GM21528 (cell line): ENCODE measurements at regions not wholly inside any gene's neighbourhood (a gene's known extent, or its start where the extent isn't known, plus 50 kb on each side); places are given as distances from the start of the nearest gene placed in this dataset.

ENCODE experiments used
- ATAC-seq: cut with Tn5 transposase; IDR thresholded peaks from one replicate; pipeline ENCODE4 v1.9.1; 2021; ENCODE audit warnings: mild to moderate bottlenecking, moderate library complexity; ENCODE audit not compliant: unreplicated experiment, low FRiP score

DNA sequence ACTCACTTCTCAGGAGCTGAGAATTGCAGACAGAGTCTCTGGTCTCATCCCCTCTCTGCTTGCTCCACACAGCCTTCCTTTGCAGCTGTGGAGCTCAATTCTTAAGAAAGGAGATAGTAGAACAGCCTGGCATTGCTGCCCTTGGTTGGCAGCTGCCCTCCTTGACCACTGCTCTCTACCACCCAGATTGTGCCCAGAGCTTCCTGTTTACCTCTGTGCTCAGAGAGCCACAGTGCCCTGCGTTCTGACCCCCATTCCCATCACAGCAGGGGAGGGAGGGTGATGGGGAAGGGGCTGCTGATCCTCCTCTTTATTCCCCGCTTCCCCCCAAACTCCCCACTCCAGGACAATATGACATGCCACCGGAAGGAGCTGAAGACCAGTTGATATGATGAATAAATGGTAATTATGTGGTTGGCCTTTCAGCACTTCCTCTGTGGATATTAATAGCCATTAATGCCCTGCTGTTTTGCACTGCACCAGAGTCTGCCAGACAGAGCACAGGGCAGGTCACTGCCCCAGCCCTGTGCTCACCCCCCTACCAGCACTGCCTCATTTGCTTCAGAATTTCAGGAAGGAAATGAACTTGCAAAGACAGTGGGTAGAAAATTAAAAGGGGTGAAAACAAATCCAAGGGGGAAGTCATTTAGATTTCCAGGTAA lies 426.8 kb upstream of the CADM1 start:
- no peak for ATAC-seq

DNA sequence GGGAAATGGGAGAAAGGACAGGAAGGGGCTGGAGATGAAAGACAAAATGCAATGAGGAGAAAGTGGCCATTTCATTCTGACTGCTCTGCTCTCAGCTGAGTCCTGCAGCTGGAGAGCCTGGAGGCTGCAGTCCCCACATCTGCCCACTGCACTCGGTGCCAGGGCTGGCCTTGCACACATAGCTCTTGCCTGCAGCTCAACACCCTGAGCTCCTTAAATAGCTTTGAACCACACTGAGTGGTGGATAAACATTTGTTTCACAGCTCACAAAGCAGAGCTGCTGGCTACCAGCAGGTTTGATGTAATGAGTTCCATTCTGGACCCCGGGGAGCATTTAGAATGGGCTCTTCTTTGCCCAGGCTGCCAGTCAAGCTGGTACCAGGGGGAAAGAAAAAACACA lies 426.1 kb upstream of the CADM1 start:
- no peak for ATAC-seq

DNA sequence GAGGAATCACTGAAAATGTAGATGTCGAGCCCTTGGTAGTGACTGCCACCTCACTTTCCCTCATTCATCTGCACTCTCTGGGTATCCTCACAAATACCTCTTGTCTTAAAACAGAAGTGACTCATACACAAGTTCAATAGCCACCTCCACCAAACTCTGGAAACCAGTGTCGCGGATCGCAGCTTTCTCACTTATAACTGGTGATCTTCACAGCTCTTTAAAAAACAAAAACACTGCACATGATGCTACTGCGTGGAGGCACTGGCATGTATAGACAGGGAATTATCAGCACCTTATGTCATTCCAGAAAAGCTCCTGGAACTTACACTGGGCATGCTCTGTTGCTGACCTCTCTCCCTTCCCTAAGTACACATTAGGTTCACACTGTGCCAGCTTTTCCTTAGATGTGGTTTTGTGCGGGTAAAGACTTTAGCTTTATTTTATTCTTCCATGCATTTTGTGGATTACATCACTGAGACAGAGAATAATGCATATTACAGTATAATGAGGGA lies 425.5 kb upstream of the CADM1 start:
- no peak for ATAC-seq

DNA sequence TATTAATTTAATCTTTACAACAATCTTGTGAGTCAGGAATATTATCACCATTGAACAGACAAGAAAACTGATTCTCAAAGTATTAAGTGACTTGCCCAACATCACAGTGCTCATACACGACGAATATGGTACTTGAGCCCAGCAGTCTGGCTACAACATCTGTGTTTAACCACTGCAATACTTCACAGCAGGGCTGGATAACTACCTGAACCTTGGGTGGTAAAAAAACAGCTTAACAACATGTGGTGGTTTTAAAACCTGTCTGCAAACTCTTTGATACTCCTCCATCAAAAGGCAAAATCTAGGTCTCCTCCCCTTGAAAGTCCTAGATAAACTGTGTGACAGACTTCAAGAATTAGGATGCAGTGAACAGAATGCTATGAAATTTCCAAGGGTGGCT lies 424.6 kb upstream of the CADM1 start:
- ATAC-seq: no peak

DNA sequence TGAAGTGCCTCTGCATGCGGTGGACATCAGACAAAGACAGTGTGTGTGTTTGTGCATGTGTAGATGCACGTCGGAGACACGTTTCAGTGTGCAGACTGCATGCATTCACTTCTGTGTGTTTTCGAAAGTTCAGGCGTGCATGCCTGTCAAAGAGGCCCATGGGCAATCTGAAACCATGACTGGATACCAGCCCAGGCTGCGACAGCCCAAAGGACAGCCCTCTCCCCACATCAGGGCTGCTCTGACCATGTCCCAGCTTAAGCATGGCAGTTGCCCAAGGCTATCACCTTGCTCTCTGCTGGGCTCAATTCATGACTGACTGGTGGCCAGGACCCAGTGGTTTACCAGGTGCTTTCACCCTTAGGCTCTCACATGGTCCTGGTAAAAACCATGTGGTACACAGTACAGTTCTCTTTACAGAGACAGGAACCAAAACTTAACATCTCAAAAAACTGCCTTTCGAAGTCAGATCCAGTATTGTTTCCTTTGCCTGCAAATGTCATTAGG lies 423.7 kb upstream of the CADM1 start:
- ATAC-seq: peak; percentile 49

DNA sequence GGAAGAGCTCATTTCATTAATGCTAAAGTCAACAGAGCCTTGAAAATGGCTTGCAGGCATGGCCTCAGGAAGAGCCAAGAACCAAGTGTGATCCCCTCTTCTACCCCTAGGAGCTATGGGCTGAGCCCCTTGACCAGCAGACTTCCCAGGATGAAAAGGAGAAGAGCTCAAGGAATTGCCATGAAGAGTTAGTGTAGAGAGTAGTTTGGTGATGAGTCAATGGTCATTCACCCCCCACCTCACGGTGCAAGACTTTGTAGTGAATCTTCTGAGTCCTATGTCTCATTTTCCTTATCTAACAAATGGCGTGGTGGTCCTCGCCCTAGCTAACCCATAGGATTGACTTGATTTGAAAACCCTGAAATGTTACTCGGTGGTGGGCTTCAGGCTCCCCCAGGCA lies 422.4 kb upstream of the CADM1 start:
- ATAC-seq: no peak

DNA sequence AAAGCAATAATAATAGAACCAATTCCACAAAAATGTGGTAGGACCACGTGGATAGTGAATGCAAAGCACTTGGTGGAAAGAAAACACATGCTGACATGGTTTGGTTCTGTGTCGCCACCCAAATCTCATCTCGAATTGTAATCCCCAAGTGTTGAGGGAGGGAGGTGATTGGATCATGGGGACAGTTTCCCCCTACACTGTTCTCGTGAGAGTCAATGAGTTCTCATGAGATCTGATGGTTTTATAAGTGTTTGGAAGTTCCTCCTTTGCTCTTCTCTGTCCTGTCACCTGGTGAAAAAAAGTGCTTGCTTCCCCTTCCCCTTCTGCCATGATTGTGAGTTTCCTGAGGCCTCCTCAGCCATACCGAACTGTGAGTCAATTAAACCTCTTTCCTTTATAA lies 421.9 kb upstream of the CADM1 start:
- no peak for ATAC-seq

DNA sequence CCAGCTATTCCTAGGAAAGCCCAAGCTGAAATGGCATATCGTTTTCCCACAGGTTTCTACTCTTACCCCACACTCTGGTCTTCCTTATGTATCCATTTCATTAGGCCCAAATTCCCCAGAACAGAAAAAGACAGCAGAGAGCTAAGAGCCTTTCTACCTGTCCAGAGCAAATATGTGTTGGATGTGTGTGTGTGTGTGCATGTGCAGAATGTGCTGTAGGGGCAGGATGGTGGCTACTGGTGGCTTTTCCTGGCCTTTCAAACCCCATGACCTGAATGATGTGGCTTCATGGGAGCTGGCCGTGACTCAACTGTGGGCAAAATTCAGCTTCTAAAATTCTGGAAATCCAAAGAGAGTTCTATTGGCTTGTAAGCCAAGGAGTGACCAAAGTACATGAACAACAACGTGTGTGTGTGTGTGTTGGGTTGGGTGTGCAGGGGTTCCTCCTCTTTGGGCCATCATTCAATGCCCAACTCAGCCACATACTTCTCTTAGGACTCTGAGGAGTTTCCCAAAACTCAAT lies 421.4 kb upstream of the CADM1 start:
- no peak for ATAC-seq

DNA sequence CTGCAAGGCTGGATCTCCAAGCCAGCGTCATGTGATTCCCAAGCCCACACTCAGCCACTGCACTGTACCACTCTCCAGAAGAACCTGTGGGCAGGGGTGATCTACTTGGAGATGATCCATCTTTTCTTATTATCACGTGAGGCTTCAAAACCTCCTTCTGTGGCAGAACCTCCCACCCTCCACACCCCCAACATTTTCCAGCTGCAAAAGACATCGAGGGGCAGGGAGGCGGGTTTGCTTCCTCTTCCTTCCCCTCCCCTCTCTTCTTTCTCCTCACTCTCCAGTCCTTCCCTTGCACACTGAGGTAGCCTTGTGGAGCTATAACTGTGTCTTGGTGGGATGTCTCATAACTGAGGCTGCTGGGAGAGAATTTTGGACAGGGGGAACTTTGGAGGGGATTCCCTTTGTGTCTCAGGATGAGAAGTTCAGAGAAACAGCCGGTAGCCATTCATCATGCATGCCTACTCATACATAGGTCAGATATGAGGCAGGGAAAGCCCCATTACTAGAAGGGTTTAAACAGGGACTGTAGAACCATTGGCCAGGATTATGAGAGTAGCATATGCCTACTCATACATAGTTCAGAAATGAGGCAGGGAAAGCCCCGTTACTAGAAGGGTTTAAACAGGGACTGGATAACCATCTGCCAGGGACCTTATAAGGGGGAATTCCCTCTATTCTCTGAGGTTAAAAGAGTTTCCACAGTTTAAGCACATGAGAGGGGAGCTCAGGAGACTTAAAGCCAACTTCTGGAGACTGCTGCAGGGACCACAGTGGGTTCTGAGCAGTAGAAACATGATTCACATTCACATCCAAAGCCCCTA lies 420.7 kb upstream of the CADM1 start:
- peak; percentile 69 for ATAC-seq

DNA sequence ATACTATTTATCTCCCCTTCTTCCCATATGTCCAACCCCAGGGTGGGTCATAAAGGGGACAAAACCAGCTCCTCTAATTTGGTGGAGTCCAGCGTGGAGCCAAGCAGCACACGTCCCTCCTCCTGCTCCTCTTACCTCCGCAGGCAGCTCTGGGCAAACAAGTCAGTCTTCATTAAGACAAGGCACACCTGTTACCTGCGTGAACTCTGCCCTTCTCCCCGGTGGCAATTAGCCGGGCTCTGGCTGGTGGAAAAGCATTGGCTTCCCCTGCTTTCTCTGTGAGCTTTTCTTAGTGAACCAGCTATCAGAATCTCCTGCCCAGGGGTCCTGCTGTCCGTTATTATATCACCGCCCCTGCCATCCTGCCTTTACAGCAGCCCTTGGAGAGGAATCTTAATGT lies 418.7 kb upstream of the CADM1 start:
- no peak for ATAC-seq

DNA sequence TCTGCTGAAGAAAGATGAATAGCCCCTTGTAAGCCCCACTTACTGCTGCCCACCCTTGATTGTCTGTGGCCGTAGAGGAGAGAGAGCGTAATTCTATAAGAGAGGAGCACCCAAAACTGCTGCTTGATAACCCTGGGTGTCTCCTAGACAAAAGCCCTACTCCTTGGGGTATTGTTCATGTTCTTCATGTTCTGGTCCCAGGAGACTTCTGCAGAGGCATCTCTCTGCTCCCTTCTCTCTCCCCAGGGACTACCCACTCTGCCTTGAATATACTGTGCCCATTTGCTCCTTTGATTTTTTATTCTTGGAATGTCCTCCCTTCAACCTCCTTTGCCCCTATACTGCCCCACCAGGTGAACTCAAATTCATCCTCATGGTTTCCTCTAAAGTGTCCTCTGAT lies 417.8 kb upstream of the CADM1 start:
- no peak for ATAC-seq

DNA sequence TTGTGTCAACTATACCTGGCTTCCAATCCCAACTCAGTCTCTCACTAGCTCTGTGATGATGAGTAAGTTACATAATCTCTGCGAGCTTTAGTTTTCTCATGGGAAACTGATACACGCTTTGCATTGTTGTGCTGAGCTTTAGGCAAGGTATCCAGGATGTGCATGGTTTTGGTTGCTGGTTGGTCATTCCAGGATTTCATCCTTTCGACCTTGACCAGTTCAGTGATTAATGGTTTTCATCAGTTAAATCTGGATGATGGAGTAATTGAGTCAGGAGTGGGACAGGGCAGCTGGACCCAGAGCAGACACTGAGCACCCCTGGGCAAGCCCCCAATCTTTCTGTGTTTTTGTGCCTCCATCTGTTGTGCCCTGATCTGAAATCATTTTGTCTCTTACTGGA lies 417.3 kb upstream of the CADM1 start:
- ATAC-seq: no peak

DNA sequence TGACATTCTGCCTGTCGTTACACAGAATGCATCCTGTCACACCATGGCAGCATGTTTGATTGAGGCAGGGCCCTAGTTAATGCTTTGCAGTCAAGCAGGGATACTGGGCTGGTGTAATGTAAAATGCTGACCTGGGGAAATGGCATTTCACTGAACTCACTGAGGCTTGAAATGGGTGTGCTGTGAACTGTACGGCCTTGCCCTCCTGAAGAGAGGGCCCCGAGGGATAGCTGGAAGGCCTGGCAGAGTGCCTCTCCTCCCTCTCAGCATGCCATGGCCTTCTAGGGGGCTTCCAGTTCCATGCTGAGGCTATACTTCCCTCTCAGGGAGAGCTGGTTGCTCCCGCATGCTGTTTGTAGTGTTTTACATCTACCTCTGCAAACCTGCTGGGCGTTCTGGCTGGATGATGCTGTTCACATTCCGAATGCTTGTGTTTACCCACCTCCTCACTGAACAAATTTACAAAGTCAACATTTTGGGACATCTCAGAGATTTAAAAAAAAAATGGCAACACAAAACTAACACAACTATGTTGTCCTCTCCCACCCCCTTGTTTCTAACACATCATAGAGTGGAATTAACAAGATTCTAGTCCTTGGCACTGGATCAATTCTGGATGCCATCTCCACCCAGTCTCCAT lies 416.7 kb upstream of the CADM1 start:
- ATAC-seq: no peak

DNA sequence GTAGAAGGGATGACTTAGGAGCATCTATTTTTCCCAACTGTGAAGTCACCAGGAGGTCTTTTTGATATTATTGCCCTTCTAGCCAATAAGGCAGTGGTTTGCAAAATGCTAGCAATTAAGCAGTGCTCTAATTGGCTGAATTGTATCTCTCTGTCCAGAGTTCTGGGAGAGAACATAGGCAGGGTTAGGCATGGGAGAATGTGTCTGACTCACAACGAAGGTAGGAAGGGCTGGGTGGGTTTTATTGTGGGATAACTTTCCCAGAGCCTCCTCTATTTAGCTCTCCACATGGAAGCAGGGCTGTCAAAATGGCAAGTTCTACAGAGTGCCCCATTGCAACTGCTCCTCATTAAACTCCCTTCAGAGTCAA lies 415.9 kb upstream of the CADM1 start:
- peak; percentile 4 for ATAC-seq

DNA sequence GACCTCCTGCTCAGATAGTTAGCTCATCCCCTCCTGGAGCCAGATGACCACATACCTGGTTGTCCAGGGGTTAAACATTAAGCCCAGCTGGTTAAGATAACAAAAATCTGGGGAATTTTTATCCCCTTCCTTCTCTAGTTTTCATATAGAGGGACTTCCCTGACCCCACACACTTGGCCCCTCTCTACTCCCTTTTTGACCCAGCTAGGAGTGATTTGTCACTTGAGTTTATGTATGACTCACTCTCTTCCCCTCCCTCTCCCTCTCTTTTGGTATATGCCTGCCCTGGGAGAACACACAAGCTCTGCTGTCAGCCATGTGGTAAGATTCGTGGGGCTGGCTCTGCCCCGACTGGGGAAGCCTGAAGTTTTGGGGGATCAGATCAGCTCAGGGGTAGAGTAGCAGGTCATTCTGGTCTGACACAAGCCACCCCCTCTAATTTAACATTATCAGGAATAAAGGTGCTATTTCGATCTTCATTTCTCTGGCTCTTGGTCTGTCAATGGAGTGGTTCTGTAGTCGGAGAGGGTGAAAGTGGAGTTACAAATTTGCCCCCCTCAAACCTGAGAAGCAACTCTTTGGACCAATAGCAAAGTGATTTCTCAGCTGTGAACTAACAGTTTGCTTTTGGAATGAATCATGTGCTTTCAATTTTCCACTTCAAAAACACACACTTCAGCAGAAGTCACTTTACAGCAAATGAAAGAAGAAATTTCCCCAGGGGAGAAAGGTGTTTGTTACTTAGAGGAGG lies 415.3 kb upstream of the CADM1 start:
- peak; percentile 59 for ATAC-seq

DNA sequence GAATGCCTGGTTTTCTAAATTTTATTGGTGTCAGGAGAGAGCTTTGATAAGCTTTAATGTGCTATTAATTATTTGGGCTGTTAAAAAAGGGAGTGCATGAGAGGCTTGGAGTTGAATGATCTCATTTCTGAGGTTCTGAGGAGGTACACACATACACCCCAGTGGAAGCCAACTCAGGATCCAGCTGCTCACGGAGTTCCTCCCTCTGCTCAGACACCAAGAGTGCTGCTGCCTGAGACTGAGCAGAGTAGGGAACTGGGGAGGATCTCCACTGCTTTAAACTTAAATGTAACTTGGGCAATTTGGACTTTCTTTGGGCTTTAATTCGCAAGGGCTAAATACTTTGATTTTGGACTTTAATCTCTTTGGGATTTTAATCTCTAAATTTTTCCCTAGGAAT lies 414.4 kb upstream of the CADM1 start:
- ATAC-seq: no peak

DNA sequence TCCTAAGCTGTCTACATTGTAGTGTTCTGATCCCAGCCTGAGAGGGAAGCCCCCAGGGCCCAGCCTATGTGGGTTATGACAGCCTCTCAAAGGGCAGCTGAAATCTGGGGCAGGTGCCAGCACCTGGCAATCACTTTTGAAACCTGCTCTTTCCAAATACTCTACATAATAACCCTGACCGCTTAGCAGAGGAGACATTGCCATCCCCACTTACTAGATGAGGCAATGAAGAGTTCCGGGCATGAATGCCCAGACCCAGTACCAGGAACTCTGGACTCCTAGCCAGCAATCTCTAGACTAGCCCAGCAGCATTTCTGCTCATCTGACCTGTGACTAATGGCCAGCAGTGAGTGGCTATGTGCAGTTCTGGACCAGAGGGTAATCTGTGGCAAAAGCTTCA lies 412.4 kb upstream of the CADM1 start:
- ATAC-seq: no peak

DNA sequence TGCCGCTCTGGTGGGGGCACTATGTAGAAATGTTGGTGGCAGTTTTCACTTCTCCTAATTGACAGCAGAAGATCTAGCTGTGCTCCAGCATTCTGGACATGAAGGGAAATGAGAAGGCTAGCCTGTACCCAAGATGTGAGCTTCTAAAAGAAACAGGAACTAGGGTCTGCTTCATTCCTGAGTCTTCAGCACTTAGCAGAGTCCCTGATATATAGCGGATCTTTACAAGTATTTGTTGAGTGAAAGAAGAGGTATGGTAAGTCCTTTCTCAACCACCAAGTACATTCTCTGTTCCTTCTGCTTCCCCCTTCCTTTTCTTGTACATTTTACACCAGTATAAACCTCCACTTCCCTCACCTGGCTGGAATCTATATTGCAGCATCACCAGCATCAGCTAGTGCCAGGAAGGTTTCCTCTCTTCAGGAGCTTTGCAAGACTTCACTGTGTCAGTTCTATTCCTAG lies 408.3 kb upstream of the CADM1 start:
- ATAC-seq: peak; percentile 73

DNA sequence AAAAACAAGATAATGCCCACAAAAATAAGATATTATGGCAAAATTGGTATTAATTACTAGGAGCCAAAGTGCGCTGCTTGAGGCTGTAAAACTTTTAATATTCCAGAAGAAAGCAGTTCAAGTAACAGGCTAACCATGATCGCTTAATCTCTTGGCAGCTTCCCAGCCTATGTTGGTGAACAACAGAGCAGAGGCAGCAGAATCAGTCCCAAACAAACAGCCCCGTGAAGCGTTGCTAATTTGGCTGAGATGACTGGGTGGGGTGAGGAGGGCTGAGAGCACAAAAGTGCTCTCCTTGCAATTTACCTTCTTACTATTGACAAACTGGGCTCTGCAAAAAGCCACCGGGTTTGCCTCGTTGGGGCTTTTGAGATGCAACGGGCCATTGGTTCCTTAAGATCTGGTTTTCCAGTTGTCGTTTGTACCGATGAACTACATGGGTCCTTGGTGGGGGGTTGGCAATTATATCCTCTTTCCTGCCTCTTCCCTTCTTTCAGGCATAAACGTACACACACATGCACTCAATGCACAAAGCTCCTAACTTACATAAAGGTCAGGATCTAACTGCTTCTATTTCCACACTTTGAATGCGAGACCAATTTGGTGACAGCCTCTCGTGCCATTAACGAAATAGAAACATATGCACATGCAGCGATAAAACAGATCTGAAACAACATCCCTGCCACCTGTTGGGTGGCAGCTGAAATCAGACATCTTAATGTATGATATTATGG lies 407.6 kb upstream of the CADM1 start:
- ATAC-seq: no peak

DNA sequence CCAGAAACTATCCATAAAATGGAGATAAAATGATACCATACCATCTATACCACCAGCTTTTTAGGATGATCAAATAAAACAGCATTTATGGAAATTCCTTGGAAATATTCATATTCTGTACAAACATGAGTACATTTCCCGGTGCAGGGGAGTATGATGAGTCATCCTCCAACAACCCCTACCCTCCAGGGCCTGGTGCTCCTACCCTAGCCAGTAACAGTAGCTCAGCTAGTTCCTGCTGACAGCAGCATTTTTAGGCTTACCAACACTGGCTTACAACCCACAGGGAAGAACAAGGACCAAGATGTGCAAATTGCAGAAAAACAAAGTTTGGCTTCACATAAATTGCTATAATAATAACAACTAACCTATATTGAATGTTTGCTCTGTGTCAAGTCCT lies 406.2 kb upstream of the CADM1 start:
- ATAC-seq: no peak
